ENCODE measurements at regions not wholly inside any gene's neighbourhood (a gene's known extent, or its start where the extent isn't known, plus 50 kb on each side); places are given as distances from the start of the nearest gene placed in this dataset.
"Not testable (repeated sequence)": the region's sequence is repeated elsewhere in the genome, so short reads cannot be mapped to it uniquely, and the experiment has no call there.

DNA sequence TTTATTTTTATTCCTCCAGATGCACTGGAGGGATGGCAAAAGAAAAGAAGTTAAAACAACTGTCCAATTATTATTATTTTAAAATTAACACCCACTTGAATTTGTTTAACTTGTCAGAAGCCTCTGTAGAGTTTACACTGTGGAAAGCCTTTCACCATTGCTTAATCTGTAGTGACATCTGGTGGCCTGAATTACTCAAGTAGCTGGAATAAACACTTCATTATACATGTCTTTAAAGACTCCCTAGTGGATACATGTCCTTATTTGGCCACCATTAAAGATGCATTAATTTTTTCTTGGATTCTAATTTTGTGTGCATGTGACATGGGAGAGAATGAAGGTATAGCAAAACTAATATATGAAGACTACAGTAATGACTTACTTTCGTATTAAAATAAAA, 1496.5 kb downstream of the FAM181B start:
- DNase-seq, result no peak

DNA sequence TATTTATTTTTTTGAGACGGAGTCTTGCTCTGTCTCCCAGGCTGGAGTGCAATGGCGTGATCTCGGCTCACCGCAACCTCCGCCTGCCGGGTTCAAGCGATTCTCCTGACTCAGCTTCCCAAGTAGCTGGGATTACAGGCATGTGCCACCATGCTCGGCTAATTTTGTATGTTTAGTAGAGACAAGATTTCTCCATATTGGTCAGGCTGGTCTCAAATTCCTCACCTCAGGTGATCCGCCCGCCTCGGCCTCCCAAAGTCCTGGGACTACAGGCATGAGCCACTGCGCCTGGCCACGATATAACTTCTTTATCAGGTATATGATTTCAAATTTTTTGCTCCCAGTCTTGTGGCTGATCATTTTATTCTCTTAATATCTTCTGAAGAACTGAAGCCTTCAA, 1506.3 kb downstream of the FAM181B start:
- DNase-seq, result not testable (repeated sequence)

DNA sequence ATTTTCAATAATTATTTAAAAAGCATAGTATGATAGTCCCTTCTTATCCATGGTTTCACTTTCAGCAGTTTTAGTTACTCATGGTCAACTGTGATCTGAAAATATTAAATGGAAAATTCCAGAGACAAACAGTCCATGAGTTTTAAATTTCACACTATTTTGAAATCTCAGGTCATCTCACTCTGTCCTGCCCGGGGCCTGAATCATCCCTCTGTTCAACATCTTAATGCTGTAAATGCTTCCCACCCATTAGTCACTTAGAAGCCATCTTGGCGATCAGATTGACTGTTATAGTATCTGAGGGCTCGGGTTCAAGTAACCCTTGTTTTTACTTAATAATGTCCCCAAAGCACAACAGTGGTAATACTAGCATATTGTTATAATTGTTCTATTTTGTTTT, 1509.3 kb downstream of the FAM181B start:
- DNase-seq, result no peak

DNA sequence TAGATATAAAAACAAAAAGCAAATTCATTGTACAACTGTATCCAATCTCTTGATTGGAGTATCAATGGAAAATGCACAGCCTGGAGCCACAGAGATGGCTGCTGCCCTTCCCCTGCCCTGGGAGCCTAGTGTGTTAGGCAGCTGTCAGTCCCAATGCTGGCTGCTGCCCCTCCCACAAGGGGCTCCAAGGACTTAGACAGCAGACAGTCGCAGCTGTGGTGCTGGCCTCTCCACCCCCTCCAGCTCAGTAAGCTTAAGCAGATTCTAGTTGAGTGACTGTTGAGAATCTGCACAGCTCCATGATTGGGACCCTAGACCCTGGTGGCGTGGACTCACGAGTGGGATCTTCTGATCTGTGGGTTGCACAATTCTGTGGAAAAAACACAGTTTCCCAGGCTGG, 1511.2 kb downstream of the FAM181B start:
- DNase-seq, result no peak

GRCh38 chr11:81220146-81220895, 1513.3 kb downstream of the FAM181B start:
- no peak for DNase-seq

GRCh38 chr11:81219661-81220060, 1514.0 kb downstream of the FAM181B start:
- no peak for DNase-seq

GRCh38 chr11:81218440-81218839, 1515.2 kb downstream of the FAM181B start:
- no peak for DNase-seq

GRCh38 chr11:81211050-81211449, 1522.6 kb downstream of the FAM181B start:
- DNase-seq, result no peak

DNA sequence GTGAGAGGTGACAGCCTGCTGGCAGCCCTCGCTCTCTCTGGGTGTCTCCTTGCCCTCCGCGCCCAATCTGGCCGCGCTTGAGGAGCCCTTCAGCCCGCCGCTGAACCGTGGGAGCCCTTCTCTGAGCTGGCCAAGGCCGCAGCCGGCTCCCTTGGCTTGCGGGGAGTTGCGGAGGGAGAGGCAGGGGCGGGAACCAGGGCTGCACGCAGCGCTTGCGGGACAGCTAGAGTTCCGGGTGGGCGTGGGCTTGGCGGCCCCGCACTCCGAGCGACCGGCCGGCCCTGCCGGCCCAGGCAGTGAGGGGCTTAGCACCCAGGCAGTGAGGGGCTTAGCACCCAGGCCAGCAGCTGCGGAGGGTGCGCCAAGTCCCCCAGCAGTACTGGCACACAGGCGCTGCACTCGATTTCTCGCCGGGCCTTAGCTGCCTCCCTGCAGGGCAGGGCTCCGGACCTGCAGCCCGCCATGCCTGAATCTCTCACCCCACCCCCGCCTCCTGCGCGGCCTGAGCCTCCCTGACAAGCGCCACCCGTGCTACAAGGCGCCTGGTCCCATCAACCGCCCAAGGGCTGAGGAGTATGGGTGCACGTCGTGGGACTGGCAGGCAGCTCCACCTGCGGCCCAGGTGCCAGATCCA, 1526.1 kb downstream of the FAM181B start:
- no peak for DNase-seq

GRCh38 chr11:81203876-81204275, 1529.8 kb downstream of the FAM181B start:
- no peak for DNase-seq

DNA sequence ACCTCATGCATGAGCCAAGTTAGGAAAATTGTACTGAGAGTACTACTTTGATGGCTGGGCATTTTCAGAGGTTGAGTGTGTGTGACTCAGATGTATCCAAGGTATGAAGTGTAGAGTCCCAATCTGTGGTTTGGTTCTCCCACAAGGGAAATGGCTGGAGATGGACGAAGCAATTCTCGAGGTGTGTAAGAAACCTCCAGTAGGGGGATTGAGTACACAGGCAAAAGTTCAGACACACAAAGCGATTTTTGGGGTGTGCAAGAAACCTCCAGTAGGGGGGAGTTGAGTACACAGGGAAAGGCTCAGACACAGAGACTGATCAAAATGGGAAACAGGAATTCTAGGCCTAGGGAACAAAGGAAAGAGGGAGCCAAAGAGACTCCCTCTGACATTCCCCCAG, 1536.3 kb downstream of the FAM181B start:
- no peak for DNase-seq

DNA sequence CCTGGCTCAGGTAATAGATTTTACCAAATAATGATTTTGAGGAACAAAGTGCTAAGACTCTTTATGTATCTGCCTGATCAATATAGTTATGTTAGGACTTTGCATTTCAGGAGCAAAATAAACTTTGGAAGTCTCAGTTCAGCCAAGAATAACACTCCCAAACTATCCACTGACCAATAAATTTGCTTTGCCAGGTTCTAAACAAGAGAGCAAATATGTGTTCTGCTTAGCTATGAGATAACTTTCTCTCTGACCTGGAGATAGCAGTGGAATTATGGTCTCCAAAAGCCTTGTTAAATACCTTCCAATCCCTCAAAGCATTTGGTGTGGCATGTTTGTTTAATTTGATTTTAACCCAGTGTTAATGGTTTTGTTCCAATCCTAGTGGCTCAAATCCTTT, 1541.1 kb downstream of the FAM181B start:
- DNase-seq, result no peak

GRCh38 chr11:81190546-81190945, 1543.1 kb downstream of the FAM181B start:
- DNase-seq, result no peak

DNA sequence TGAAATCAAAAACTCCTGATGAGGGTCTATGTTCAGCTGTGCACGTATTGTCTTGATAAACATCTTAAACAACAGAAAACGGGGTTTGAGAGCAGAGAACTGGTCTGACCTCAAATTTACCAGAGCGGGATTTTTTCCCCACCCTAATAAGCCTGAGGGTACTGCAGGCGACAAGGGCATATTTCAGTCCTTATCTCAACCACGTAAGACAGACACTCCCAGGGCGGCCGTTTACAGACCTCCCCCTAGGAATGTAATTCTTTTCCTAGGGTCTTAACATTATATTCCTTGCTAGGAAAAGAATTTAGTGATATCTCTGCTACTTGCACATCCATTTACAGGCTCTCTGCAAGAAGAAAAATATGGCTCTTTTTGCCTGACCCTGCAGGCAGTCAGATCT, 1546.6 kb downstream of the FAM181B start:
- not testable (repeated sequence) for DNase-seq

- no peak for DNase-seq
Observed at GRCh38 chr11:81174646-81175330, 1558.9 kb downstream of the FAM181B start.

DNA sequence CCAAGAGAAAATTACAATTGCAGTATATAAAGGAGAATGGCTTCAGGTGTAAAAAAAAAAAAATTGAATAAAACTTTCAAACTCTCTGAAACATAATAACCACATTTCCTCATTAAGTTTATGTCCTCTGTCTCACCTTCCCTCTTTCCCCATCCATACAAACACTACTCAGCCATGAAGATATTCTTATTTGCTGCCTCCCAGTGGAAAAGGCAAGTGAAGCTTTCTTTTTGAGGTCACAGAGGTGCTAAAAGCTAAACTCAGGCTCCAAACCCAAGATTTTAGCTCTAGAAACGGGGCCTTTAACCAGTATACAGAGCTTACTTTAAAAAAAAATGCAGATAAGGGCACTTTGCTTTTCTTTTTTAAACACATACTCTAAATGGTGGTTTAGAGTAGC, 1568.5 kb downstream of the FAM181B start:
- DNase-seq, result no peak

GRCh38 chr11:81159900-81160299, 1573.8 kb downstream of the FAM181B start:
- DNase-seq, result no peak

DNA sequence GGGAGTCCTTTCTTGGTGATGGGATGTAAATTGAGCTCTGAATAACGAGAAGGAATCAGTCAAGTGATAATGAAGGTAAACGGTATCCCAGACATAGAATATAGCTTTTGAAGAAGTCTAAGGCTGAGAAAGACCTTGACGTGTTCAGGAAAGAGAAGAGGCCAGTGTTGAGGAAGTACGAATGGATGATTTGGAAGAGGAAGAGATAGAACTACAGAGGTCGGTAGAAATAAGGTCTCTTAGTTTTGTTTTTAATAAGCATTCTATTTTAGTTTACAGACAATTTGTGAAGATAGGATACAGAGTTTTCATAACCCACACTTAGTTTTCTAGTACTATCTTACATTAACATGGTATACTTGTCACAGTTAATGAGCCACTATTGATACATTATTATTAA, 1598.1 kb downstream of the FAM181B start:
- DNase-seq, result no peak

DNA sequence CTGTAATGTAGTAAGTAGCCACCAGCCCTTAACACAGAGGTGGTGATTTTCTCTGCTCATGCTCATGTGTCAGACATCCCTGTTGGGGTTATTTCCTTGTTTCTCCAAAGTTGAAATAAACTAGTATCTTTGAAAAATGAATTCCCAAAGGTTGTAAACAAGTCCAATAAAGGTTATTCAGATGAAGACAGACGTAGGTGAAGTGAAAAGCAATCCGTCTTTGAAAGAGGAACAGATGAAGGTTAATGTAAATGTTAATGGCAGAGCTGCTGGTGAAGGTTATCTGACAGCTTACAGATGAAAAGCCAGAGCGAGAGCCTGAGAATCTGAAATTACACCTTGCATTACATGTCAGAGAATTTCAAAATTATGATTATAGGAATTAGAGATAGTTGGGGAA, 1604.0 kb downstream of the FAM181B start:
- DNase-seq, result no peak

DNA sequence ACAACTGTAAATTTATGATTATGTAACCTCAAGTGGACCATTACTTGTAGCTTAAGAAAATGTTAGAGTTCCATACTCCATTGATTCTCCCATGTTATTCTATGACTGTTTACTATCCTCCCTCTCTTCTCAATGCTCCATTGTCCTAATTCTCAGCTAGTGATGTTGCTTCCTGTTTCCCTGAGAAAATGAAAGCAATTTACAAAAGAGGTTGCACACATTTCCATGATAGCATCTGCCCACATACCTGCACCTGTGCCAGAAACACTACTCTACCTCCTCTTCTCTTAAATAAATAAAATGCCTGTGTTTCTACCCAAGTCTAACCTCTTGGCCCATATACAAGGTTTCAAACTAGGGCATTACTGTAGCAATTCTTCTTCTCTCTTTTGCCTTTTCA, 1620.9 kb downstream of the FAM181B start:
- DNase-seq, result no peak

DNA sequence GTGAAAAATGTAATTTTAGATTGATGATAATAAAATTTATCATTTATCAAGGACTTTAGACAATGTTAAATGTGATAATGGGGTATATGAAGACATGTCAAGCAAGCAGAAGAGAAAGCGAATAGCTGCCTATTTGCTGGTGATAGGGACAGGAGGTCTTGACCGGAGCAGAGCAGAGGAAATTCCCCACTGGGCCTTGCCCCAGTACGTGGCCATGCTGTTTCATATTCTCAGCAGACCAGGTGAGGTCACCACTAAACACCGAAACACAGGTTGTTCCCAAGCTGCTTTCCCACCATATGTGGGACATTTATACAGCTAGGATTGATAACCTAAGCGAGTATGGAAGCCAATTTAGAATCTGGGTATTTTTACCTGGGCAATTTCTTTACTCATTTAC, 1629.6 kb downstream of the FAM181B start:
- DNase-seq, result no peak

DNA sequence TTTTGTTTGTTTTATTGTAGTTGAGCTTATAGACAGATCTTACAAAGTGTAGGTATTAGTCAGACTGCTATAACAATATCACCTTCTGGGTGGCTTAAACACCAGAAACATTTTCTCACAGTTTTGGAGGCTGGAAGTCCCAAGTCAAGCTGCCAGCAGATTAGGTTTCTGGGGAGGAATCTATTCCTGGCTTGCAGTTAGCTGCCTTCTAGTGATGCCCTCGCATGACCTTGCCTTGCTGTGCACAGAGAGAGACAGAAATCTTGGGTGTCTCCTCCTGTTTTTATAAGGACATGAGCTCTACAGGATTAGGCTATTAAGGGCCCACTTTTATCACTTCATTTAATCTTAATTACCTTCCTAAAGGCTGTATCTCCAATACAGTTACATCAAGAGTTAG, 1635.2 kb downstream of the FAM181B start:
- DNase-seq, result no peak

- DNase-seq, result no peak
Observed at GRCh38 chr11:81092522-81092921, 1641.1 kb downstream of the FAM181B start.

DNA sequence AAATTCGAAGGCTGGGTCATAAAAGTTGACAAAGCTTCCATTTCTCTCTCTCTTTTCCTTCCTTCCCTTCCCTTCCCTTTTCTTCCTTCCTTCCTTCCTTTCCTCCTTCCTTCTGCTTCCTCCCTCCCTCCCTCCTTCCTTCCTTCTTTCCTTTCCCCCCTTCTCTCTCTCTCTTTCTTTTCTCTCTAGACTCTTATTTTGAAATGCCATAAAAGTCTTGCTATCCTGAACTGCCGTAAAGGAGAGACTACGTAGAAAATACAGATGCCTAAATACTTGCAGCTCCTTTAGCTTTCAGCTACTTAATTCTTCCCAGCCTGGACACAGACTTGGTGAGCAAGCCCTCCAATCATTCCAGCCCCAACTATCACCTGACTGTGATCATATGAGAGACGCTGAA, 1644.4 kb downstream of the FAM181B start:
- DNase-seq, result no peak
